ENCODE measurements at regions not wholly inside any gene's neighbourhood (a gene's known extent, or its start where the extent isn't known, plus 50 kb on each side); places are given as distances from the start of the nearest gene placed in this dataset.

DNA sequence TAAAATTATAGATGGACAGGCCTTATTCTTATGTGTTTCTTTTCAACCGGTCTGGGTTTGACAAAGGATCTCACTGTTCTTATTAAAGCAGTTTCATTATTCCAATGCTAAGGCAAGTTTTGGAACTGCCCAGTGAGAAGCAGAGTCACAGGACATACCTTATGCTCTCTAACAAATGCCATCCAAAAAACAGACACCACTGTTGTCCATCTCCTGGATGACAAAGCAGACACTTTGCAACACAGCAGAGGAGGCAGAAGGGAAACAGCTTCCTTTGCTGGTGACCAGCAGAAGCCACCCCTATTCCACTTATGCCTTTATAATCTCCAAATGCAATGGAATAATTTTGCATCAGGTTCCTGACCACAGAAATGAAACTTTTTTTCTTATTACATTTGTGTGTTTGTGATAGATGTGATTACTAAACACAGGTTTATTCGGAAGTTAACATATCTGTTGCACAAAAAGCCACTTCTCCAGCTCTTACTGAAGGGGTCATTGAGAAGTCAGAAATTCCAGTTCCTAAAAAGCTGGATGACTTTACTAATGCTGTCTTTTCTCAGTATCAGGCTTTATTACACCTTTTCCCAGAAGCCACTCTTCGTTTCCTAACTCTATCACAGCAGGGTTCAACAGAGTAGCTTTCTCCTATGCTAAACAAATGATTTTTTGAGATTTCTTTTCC lies 115.6 kb downstream of the BTG1 start:
- Mint-ChIP-seq H3K4me1 (peaks cover 49 to 100% (median 95%) of the 10 kb centered on the region in 7 donors), H3K4me3 (peak overlapping the region; percentile 74 to 88 (median 80)), H3K9me3 (peaks cover 0 to 9% (median 0%) of the 10 kb centered on the region in 11 donors), H3K27ac (peak overlapping the region; percentile 92 to 99 (median 97)), H3K27me3 (no peaks in the 10 kb centered on the region), H3K36me3 (peaks cover 0 to 25% (median 3%) of the 10 kb centered on the region in 5 donors)
- Histone ChIP-seq H3K27me3 (ENCODE audit: control insufficient read depth in 2 of 2, insufficient read depth in 2 of 2, low read length in 2 of 2) (no peaks in the 10 kb centered on the region), H3K27ac (ENCODE audit: low read depth, low read length) (peak overlapping the region; percentile 68), H3K4me3 (ENCODE audit: low read length) (peak overlapping the region; percentile 2), H3K9me3 (ENCODE audit: control insufficient read depth in 2 of 3, low read length in 3 of 3) (no peaks in the 10 kb centered on the region), H3K36me3 (ENCODE audit: control insufficient read depth in 2 of 3, insufficient read depth in 3 of 3, low read length in 3 of 3) (no peaks in the 10 kb centered on the region), H3K4me1 (ENCODE audit: control insufficient read depth in 2 of 2, insufficient read depth in 2 of 2, low read length in 2 of 2) (peaks cover 75% of the 10 kb centered on the region in 2 donors)
- POLR2A ChIA-PET, result interaction anchor here (0.6 to 15.9 kb wide), 33 partner anchors 8 to 649 kb away, joined by 3 to 377 read pairs (median 4); partner anchors contain the start of gene BTG1
- intact Hi-C loops (cut with micrococcal nuclease), result loop anchor here (1.0 to 10.0 kb wide), 16 partner anchors 17 to 1415 kb away; partner anchors contain the start of gene UBE2N (in 1 of the 2)
- CTCF ChIA-PET, result interaction anchor here (0.6 to 2.5 kb wide), 16 partner anchors 13 to 376 kb away, joined by 3 to 23 read pairs (median 3); partner anchors contain the start of gene BTG1
- ATAC-seq (no peak), DNase-seq (no peak)

DNA sequence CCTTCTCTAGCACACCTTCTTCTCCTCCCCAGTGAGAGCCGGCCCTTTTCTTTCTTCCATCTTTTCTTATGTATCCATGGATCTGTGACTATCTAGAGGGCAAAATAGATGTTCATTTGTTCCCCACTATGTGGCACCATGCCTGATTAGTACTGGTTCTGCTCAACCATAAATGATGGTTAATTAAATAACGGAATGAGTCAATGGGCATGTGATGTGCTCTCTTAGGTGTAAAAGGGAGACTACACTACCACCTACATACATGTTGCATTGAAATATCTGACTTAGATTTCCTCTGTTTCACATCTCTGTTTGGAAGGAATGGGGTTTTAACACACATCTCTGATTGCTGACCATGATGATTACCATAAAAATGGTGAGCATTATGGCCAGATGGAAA lies 116.5 kb downstream of the BTG1 start:
- no peaks in the 10 kb centered on the region for H3K27me3 ChIP-seq (ENCODE audit: control insufficient read depth in 2 of 2, insufficient read depth in 2 of 2, low read length in 2 of 2)
- no peaks in the 10 kb centered on the region for H3K9me3 ChIP-seq (ENCODE audit: control insufficient read depth in 2 of 3, low read length in 3 of 3)
- Mint-ChIP-seq H3K9me3 (peaks cover 0 to 9% (median 0%) of the 10 kb centered on the region in 11 donors), H3K27me3 (no peaks in the 10 kb centered on the region), H3K36me3 (peaks cover 0 to 23% (median 3%) of the 10 kb centered on the region in 5 donors), H3K27ac (peak overlapping the region; percentile 92 to 99 (median 97)), H3K4me1 (peaks cover 47 to 94% (median 88%) of the 10 kb centered on the region in 7 donors), H3K4me3 (peak overlapping the region in 8 of 10 donors; percentile 25 to 88 (median 70))
- H3K4me1 ChIP-seq (ENCODE audit: control insufficient read depth in 2 of 2, insufficient read depth in 2 of 2, low read length in 2 of 2), result peaks cover 68% of the 10 kb centered on the region in 2 donors
- H3K27ac ChIP-seq (ENCODE audit: low read depth, low read length), result peak overlapping the region; percentile 68
- DNase-seq (no peak), ATAC-seq (no peak)
- CTCF ChIA-PET, result interaction anchor here (1.2 to 1.5 kb wide), 2 partner anchors 19 to 218 kb away, joined by 6 to 7 read pairs; no protein-coding TSS in a partner anchor
- H3K36me3 ChIP-seq (ENCODE audit: control insufficient read depth in 2 of 3, insufficient read depth in 3 of 3, low read length in 3 of 3), result no peaks in the 10 kb centered on the region
- intact Hi-C loops (cut with micrococcal nuclease), result no loop called here
- peak overlapping the region; percentile 2 for H3K4me3 ChIP-seq (ENCODE audit: low read length)
- POLR2A ChIA-PET, result interaction anchor here (0.6 to 4.3 kb wide), 10 partner anchors 9 to 115 kb away, joined by 3 to 41 read pairs (median 4); partner anchors contain the start of gene BTG1

DNA sequence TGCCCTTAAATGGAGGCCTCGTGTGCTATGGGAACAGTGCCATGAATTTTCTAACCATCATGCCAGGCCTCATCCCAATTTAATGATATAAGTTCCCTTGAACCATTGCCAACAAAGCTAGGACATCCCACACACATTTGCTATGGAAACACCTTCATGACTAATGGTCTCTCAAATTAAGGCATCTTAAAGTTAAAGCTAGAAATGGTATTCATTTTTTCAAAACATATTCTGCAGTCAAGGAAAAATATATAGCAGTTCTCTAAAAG lies 117.3 kb downstream of the BTG1 start:
- peak overlapping the region in 7 of 10 donors; percentile 30 to 80 (median 57) for H3K4me3 Mint-ChIP-seq
- ChIA-PET CTCF (interaction anchor here (1.2 to 1.5 kb wide), 2 partner anchors 19 to 217 kb away, joined by 6 to 7 read pairs; no protein-coding TSS in a partner anchor), POLR2A (interaction anchor here (0.6 to 4.3 kb wide), 19 partner anchors 9 to 203 kb away, joined by 3 to 41 read pairs (median 3); partner anchors contain the start of gene BTG1)
- Histone ChIP-seq H3K36me3 (ENCODE audit: control insufficient read depth in 2 of 3, insufficient read depth in 3 of 3, low read length in 3 of 3) (no peaks in the 10 kb centered on the region), H3K4me1 (ENCODE audit: control insufficient read depth in 2 of 2, insufficient read depth in 2 of 2, low read length in 2 of 2) (peaks cover 63 to 64% of the 10 kb centered on the region in 2 donors), H3K9me3 (ENCODE audit: control insufficient read depth in 2 of 3, low read length in 3 of 3) (no peaks in the 10 kb centered on the region), H3K27me3 (ENCODE audit: control insufficient read depth in 2 of 2, insufficient read depth in 2 of 2, low read length in 2 of 2) (no peaks in the 10 kb centered on the region), H3K27ac (ENCODE audit: low read depth, low read length) (peak overlapping the region; percentile 68), H3K4me3 (ENCODE audit: low read length) (no peak overlapping the region)
- DNase-seq (no peak), ATAC-seq (no peak)
- peak overlapping the region in 8 of 9 donors; percentile 84 to 99 (median 96) for H3K27ac Mint-ChIP-seq
- H3K9me3 Mint-ChIP-seq, result peaks cover 0 to 9% (median 0%) of the 10 kb centered on the region in 11 donors
- H3K36me3 Mint-ChIP-seq, result peaks cover 0 to 23% (median 0%) of the 10 kb centered on the region in 5 donors
- no peaks in the 10 kb centered on the region for H3K27me3 Mint-ChIP-seq
- intact Hi-C loops (cut with micrococcal nuclease), result no loop called here
- peaks cover 43 to 92% (median 81%) of the 10 kb centered on the region in 7 donors for H3K4me1 Mint-ChIP-seq

DNA sequence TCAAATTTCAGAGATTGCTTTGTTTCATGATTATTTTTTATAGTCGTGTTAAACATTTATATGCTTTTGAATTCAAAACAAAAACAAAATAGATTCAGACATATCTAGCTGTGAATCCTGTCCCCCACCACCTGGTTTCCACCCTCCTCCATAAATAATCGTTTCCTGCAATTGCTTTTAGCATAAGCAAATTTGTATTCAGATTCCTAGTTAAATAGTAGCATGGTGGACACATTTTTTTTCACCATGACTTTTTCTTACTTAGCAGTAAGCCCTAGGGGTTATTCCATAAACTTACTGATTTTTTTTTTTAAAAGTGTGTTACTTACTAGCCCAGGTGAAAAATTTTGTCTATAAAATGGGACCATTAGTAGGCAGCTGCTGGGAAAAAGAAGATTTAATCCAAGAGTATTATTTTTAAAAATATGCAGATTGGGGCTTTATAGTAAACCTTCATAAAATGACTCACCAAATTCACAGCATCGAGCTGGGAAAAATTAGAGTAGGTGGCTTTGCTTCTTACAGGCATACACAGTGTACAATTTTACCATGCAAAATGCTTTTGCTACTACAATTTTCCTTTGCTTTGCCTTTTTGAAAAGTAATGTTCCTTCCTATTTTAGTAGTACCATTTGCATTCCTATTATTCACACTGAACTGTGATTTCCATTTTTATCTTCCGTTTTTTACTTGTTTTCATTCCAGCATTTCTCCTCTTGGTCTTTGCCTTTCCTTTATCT lies 117.8 kb downstream of the BTG1 start:
- Mint-ChIP-seq H3K36me3 (peaks cover 0 to 22% (median 0%) of the 10 kb centered on the region in 5 donors), H3K27me3 (no peaks in the 10 kb centered on the region), H3K4me3 (peak overlapping the region in 7 of 10 donors; percentile 22 to 80 (median 56)), H3K27ac (peak overlapping the region in 8 of 9 donors; percentile 84 to 99 (median 96)), H3K9me3 (peaks cover 0 to 7% (median 0%) of the 10 kb centered on the region in 11 donors), H3K4me1 (peaks cover 44 to 91% (median 79%) of the 10 kb centered on the region in 7 donors)
- Histone ChIP-seq H3K27me3 (ENCODE audit: control insufficient read depth in 2 of 2, insufficient read depth in 2 of 2, low read length in 2 of 2) (no peaks in the 10 kb centered on the region), H3K27ac (ENCODE audit: low read depth, low read length) (no peak overlapping the region), H3K36me3 (ENCODE audit: control insufficient read depth in 2 of 3, insufficient read depth in 3 of 3, low read length in 3 of 3) (no peaks in the 10 kb centered on the region), H3K4me3 (ENCODE audit: low read length) (no peak overlapping the region), H3K4me1 (ENCODE audit: control insufficient read depth in 2 of 2, insufficient read depth in 2 of 2, low read length in 2 of 2) (peaks cover 58 to 59% of the 10 kb centered on the region in 2 donors), H3K9me3 (ENCODE audit: control insufficient read depth in 2 of 3, low read length in 3 of 3) (no peaks in the 10 kb centered on the region)
- CTCF ChIA-PET, result interaction anchor here (1.2 to 1.5 kb wide), 3 partner anchors 18 to 217 kb away, joined by 3 to 7 read pairs (median 6); no protein-coding TSS in a partner anchor
- intact Hi-C loops (cut with micrococcal nuclease), result no loop called here
- DNase-seq, result no peak
- POLR2A ChIA-PET, result interaction anchor here (0.6 to 4.3 kb wide), 17 partner anchors 8 to 203 kb away, joined by 3 to 41 read pairs (median 3); partner anchors contain the start of gene BTG1
- no peak for ATAC-seq

DNA sequence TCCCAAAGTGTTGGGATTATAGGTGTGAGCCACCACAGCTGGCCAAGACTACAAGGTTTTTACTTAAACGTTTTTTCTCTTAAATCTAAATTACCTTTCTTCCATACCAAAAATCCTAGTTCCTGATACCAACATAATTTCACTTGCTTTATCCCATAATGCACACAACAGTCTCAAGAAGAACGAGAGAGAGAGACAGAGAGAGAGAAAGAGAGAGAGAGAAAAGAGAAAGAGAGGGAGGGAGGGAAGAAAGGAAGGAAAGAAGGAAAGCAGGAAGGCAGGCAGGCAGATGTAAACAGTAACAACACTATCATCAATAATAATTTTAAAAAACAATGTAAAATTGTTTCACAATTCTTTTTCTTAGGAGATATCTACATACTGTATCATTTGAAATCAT lies 118.4 kb downstream of the BTG1 start:
- H3K4me3 ChIP-seq (ENCODE audit: low read length), result no peak overlapping the region
- intact Hi-C loops (cut with micrococcal nuclease), result no loop called here
- POLR2A ChIA-PET, result interaction anchor here (1.2 to 4.3 kb wide), 5 partner anchors 10 to 117 kb away, joined by 3 to 41 read pairs (median 4); partner anchors contain the start of gene BTG1
- no peaks in the 10 kb centered on the region for H3K27me3 Mint-ChIP-seq
- peak overlapping the region in 7 of 10 donors; percentile 11 to 77 (median 54) for H3K4me3 Mint-ChIP-seq
- H3K9me3 ChIP-seq (ENCODE audit: control insufficient read depth in 2 of 3, low read length in 3 of 3), result no peaks in the 10 kb centered on the region
- peaks cover 0 to 5% (median 0%) of the 10 kb centered on the region in 11 donors for H3K9me3 Mint-ChIP-seq
- ATAC-seq (no peak), DNase-seq (no peak)
- peaks cover 45 to 89% (median 77%) of the 10 kb centered on the region in 7 donors for H3K4me1 Mint-ChIP-seq
- H3K27ac Mint-ChIP-seq, result peak overlapping the region in 8 of 9 donors; percentile 74 to 99 (median 95)
- H3K27me3 ChIP-seq (ENCODE audit: control insufficient read depth in 2 of 2, insufficient read depth in 2 of 2, low read length in 2 of 2), result no peaks in the 10 kb centered on the region
- H3K4me1 ChIP-seq (ENCODE audit: control insufficient read depth in 2 of 2, insufficient read depth in 2 of 2, low read length in 2 of 2), result peaks cover 52 to 55% of the 10 kb centered on the region in 2 donors
- no peak overlapping the region for H3K27ac ChIP-seq (ENCODE audit: low read depth, low read length)
- no peaks in the 10 kb centered on the region for H3K36me3 ChIP-seq (ENCODE audit: control insufficient read depth in 2 of 3, insufficient read depth in 3 of 3, low read length in 3 of 3)
- H3K36me3 Mint-ChIP-seq, result peaks cover 0 to 21% (median 0%) of the 10 kb centered on the region in 5 donors
- CTCF ChIA-PET, result interaction anchor here (1.3 kb wide), 1 partner anchor 116 kb away, joined by 3 read pairs; no protein-coding TSS in a partner anchor
